8988T (cell line): ENCODE measurements at regions not wholly inside any gene's neighbourhood (a gene's known extent, or its start where the extent isn't known, plus 50 kb on each side); places are given as distances from the start of the nearest gene placed in this dataset.
"Not testable (repeated sequence)": the region's sequence is repeated elsewhere in the genome, so short reads cannot be mapped to it uniquely, and the experiment has no call there.

Source experiments
- DNase-seq: peaks from one replicate; pipeline ENCODE4 v3.0.0; 2011

GRCh38 chrX:141520750-141521149, 63.8 kb downstream of the SPANXA1 start:
- DNase-seq, result not testable (repeated sequence)

DNA sequence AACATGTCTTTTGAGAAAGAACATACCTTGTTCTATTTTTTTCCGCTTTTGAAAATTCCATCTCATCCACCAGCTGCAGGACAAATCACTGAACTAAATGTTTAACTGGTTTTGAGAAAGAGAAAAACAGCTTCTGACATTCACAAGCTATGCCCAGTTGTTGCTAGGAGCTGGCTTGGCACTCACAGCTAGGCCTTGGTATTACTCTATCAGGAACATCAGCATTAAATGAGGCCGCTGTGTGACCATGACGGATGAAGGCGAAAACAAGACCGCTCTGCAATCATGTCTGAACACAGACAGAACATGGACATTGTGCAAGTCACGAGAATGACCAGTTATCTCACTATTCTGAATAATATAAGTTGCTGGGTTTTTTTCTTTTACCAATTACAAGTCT, 108.8 kb downstream of the SPANXA1 start:
- not testable (repeated sequence) for DNase-seq

- DNase-seq, result no peak
Observed at GRCh38 chrX:141469469-141469868, 115.1 kb downstream of the SPANXA1 start.

- DNase-seq, result no peak
Observed at GRCh38 chrX:141468940-141469339, 115.6 kb downstream of the SPANXA1 start.

- DNase-seq, result no peak
Observed at GRCh38 chrX:141467442-141467841, 117.1 kb downstream of the SPANXA1 start.

DNA sequence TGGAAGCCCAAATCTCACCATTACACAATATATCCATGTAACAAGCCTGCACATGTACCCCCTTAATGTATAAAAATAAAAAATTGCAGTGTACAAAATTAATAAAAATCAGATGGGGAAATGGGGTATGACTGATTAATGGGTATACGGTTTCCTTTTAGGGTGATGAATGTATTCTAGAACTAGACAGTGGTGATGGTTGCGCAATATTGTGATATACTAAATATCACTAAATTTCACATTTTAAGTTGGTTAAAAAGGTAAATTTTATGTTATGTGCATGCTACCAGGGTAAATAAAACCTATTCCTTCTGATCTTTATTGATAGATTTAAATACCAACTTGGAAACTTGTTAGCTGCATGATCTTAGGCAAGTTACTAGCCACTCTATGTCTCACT, 129.4 kb downstream of the SPANXA1 start:
- no peak for DNase-seq

- no peak for DNase-seq
Observed at GRCh38 chrX:141443922-141444321, 140.6 kb downstream of the SPANXA1 start.

DNA sequence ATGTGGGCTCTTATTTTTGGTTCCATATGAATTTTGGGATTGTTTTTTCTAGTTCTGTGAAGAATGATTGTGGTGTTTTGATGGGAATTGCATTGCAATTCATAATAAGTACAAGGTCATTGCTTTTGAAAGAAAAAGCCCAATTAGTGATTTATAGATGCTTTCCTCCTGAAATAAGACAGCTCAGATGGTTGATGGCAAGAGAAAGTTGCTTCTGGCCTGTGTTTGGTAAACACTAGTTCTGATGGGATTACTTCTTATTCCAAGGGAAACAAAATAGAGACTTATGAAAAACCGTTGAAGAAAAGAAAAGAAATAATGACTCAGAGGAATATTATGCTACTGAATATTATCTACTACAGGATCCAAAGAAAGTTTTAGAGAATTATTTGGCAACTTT, 144.9 kb downstream of the SPANXA1 start:
- no peak for DNase-seq

DNA sequence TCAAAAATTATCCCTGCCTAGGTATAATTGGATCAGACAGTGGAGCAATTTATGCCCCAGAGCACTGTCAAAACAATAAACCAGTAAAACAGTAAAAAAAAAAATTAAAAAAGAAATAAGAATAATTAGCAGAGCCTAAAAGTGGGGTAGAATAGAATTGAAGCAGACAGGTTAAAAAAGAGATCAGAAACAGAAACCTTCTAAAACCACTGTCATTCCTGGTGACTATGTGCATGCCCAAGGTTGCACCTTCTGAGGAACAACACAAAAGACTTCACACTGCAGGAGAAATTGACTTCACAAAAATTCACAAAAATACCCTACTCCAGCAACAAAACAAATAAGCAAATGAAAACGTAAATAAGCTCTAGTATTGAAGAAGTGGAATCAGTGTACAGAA, 168.6 kb downstream of the SPANXA1 start:
- DNase-seq, result no peak

DNA sequence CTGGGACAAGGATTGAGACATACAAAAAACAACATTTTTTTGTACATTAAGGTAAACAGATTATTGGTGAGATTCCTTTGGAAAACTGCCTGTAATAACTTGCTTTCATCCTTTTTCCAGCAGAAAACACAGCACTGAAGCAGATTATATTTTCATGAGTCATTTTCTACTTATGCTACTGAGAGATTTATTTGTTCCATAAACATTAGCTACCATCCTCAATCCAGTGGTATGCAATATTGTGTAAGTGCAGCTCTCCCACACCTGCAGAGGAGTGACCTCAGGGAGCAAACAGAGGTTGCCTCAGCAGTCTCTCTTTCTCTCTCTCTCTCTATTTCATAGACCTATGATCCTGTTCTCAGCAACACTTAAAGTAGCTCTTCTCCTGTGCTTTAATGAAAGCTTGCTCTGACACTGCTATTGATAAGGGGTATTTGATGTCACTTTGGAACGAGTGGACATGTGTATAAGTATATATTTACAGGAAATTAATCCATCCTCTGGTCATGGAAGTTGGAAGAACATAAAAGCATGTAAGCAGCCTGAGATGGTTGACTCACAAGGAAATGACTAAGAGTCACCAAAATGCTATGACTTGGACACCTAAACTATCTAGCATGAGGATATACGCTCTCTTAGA, 163.7 kb upstream of the SPANXC start:
- peak; percentile 14 for DNase-seq

DNA sequence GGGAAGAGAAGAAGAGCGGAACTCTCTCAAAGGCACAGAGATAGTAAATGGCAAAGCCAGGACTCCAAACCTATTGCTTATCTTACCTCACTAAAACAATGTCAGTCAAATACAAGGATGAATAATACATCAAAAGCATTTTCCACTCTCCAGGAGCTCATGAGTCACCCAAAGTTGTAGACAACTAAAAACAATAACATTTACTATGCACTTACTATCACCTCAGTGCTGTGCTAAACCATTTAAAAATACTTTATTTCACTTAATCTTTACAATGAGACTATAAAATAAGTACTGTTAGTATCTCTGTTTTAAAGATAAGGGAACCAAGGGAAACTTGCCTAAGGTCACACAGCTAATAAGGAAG, 163.2 kb upstream of the SPANXC start:
- no peak for DNase-seq

- DNase-seq, result no peak
Observed at GRCh38 chrX:141402897-141403610, 160.7 kb upstream of the SPANXC start.

DNA sequence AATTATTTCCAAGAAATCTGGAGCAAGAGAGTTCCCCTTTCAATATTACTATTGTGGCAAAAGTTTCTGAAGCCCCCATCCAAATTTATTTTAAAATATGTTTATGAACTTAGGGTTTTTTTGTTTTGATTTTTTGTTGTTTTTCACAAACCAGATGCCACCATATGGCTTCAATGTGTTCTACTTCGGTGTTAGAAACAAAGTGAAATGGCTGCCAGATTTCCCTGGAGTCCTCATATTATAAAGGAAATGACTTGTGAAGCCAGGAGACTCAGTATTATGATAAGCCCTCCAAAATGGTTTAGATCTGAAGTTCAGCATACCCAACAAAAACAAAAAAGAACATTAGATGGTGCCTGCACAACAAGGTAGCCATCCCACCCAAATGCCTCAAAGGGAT, 154.2 kb upstream of the SPANXC start:
- DNase-seq, result no peak

DNA sequence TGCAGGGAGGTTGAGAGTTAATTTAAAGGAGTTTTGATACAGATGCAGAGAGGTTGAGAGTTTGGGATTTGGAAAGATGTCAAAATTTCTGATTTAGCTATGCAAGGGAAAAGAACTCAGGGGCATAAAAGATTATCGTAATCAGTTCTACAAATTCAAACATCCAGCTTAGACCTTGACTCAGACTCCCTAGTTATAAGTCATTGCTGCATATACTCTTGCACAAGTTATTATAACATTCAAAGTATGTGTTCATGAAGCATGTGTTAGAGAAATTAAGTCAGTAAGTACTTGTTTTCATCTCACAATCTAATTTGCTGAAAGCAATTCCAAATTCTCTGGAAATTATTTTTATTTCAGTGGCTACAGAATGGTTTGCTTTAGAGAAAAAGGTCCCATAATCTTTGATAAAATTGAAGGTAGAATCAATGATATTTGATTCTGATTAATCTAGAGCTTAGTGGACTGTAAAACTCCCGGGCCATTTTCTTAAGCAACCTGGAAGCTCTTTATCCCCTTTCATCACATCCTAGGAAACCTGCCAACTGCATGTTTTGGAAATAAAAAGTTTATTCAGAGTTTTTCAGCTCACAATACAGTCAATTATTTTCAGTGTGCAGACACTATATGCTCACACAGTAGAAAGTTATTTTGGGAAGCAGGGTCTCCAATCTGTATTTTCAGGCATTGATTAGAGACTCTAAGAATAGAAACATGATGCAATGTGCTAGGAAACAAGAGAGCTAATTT, 132.9 kb upstream of the SPANXC start:
- no peak for DNase-seq

GRCh38 chrX:141341743-141342142, 99.4 kb upstream of the SPANXC start:
- no peak for DNase-seq

- no peak for DNase-seq
Observed at GRCh38 chrX:141341341-141341740, 99.0 kb upstream of the SPANXC start.

DNA sequence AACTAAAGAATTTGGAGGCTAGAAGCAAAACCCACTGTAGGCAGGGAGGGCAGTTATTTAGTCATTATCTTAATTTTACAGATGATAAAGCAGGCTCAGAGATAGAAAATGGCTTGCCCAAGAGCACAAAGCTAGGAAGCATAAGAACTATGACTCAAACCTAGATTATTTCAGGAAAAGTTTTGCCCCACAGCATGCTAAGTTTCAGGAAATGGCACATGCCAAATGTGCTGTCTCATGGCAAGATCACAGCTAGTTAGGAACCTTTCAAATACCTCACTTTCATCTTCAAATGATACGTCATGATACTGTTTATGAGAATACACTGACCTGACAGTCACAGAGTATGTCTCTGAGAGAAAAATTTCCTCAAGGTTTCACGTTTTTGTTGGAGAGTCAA, 78.5 kb upstream of the SPANXC start:
- DNase-seq, result no peak

DNA sequence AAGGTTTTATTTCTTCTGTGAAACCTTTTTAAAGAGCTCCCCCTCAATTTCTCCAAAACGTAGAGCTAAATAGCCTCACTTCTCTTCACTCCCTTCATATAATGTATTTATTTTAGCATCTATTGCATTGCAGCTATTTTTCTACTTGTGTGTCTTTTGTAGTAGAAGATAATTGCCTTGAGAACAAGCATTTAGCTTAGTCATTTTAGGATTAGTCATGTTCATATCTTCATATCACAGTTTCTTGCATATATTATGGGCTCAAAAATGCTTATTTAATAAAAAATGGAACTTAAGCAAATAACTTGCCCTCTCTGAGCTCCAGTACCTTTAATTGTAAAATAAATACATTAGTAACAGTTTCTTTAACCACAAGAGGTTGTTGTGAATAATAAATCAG, 72.1 kb upstream of the SPANXC start:
- no peak for DNase-seq

GRCh38 chrX:141301017-141301416, 58.7 kb upstream of the SPANXC start:
- DNase-seq, result no peak
